NOMO-1 treated with DMSO at 0.1 percent for 48 hours (cell line): ENCODE measurements at regions not wholly inside any gene's neighbourhood (a gene's known extent, or its start where the extent isn't known, plus 50 kb on each side); places are given as distances from the start of the nearest gene placed in this dataset.
"Not testable (repeated sequence)": the region's sequence is repeated elsewhere in the genome, so short reads cannot be mapped to it uniquely, and the experiment has no call there.

Source experiments
- DNase-seq: peaks from one replicate; lab custom pipeline; 2025; ENCODE audit not compliant: unreplicated experiment; lab: John Stamatoyannopoulos, UW

GRCh38 chr7:156515911-156516790, 124.4 kb upstream of the RNF32 start:
- no peak for DNase-seq

GRCh38 chr7:156514851-156515250, 125.7 kb upstream of the RNF32 start:
- DNase-seq = no peak

- DNase-seq = no peak
These were observed 129.1 kb upstream of the RNF32 start for GRCh38 chr7:156511426-156511825.

DNA sequence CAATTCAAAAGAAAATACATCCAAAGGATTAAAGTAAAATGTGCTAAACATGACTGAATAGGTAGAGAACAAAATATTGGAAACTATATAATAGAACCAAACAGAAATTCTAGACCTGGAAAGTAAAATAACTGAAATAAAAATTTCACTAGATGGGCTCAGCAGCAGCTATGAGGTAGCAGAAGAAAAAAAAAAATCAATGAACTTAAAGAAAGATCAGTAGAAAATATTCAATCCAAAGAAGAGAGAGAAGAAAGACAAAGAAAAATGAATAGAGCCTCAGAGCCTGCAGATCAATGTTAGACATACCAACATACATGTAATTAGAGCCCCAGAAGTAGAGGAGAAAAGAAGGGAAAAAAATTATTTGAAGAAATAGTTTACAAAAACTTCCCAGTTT, 129.6 kb upstream of the RNF32 start:
- no peak for DNase-seq

- DNase-seq = no peak
These were observed 131.4 kb upstream of the RNF32 start for GRCh38 chr7:156509216-156509615.

GRCh38 chr7:156505876-156506275, 134.7 kb upstream of the RNF32 start:
- no peak for DNase-seq

- DNase-seq = no peak
These were observed 135.7 kb upstream of the RNF32 start for GRCh38 chr7:156504687-156505545.

DNA sequence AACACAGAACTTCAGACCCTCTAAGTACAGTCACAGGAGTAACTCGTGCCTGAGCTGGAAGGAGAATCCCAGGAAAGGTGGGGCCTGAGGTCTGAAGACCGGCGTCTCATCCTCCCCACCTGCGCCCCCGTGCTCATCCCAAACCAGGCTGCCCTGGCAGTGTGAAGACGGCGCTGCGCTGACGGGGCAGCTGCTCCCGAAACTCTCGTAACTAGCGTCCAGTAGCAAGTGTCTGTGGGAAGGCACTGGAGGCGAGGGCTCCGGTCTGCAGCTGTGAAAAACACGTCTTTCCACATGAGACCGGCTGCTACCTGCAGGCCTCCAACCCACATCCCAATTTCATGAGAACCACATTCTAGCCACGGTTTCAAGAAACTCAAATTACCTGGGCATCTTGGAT, 136.6 kb upstream of the RNF32 start:
- no peak for DNase-seq

- DNase-seq = no peak
These were observed 137.4 kb upstream of the RNF32 start for GRCh38 chr7:156503196-156503595.

- not testable (repeated sequence) for DNase-seq
These were observed 138.8 kb upstream of the RNF32 start for GRCh38 chr7:156501815-156502214.

GRCh38 chr7:156499247-156499881, 141.2 kb upstream of the RNF32 start:
- no peak for DNase-seq

- DNase-seq = no peak
These were observed 142.6 kb upstream of the RNF32 start for GRCh38 chr7:156497776-156498509.

GRCh38 chr7:156496865-156497264, 143.7 kb upstream of the RNF32 start:
- DNase-seq = no peak

GRCh38 chr7:156496363-156496769, 144.2 kb upstream of the RNF32 start:
- DNase-seq = no peak

GRCh38 chr7:156494960-156495359, 145.6 kb upstream of the RNF32 start:
- DNase-seq = no peak

DNA sequence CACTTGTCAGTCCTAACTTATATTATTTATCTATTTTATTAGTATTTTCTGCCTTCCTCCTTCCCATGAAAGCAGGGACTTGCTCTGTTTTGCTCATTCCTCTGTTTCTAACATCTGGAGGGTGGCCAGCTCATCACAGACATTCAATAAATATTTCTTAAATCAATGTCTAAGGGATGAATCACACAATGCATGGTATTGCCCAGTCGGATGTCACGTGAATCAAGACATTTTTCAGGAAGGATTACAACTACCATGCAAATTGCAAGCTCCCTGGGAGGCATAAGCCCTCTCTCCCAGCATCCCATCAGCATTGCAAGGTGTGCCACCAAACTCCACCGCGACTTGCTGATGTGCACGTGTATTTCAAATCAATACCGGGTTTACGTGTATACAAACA, 146.6 kb upstream of the RNF32 start:
- DNase-seq = no peak

DNA sequence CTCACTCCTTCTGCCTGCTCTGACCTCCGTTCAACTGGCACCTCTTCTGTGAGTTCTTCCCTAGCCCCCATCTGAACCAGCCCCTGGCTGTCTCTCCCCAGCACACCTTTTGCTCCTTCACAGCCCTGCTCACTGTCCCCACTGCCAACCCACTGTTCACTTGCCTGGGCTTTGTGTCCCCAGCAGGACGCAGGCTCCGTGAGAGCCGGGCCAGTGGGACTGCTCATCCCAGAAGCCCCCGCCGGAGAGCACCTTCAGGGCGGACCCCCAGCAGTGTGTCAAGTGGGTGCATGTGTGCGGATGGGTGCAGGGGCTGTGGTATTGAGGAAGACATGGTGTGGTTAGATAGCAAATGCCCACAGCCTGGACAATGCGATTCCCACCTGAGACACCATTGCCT, 148.4 kb upstream of the RNF32 start:
- no peak for DNase-seq

- no peak for DNase-seq
These were observed 149.1 kb upstream of the RNF32 start for GRCh38 chr7:156491435-156491834.

DNA sequence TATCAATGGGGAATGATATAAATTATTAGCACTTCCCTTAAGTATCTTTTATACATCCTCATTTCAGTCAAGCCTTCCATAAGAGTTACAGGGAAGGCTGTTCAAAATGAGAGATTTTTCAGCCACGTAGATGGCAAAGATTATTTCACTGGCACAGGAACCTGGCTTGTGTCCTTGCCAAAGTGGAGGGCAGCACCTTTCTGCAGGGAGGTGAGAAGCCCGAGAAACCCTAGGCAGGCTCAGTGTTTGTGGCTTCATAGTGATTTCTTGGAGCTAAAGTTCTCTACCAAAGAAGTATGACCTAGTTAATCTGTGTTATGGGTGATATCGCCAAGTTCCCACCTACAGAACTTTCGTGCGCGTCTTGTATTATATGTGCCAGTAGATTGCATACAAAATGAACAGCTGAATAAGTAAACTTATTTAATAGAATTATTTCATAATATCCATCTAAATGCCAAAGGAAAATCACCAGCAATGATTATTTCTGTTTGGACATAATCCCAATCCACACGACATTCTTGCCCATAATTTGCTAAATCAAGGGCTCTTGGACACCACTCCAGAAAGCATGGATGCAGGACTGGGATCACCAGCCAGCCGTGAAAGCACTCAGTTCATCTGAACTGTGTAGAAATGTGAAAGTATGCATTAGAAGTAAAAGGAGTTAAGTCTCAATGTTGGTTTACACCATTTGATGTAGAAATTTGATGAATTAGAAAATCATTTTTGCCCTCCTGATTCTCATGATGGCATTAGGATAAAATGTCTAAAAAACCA, 150.4 kb upstream of the RNF32 start:
- DNase-seq = no peak
